CD4-positive, CD25-positive, alpha-beta regulatory T cell (primary cell): ENCODE measurements at regions not wholly inside any gene's neighbourhood (a gene's known extent, or its start where the extent isn't known, plus 50 kb on each side); places are given as distances from the start of the nearest gene placed in this dataset.

ENCODE experiments used
- ATAC-seq, 2 donors: fragments of 150-1000 bp; cut with Tn5 transposase; one replicate each; pipeline ENCODE4 v1.10.0; 2021; ENCODE audit warnings: low read depth in 2 of 2, moderate number of reproducible peaks in 2 of 2, moderate library complexity in 1 of 2
- DNase-seq, 3 donors: peaks; one replicate each; pipeline versions ENCODE4 v3.0.0 to v3.0.0-alpha.2; 2012 to 2022; ENCODE audit warnings: mixed read lengths in 1 of 3
- H3K27ac ChIP-seq: one replicate; pipeline ENCODE4 v1.7.0; 2013; ENCODE audit warnings: mild to moderate bottlenecking, low read length; ENCODE audit not compliant: insufficient read depth, poor library complexity, severe bottlenecking
- H3K27me3 ChIP-seq: one replicate; pipeline ENCODE4 v1.7.0; 2013; ENCODE audit warnings: low read length; ENCODE audit not compliant: control insufficient read depth, insufficient read depth
- H3K36me3 ChIP-seq: one replicate; pipeline ENCODE4 v1.7.0; 2013; ENCODE audit warnings: mild to moderate bottlenecking, low read length, moderate library complexity; ENCODE audit not compliant: control insufficient read depth, insufficient read depth
- H3K4me1 ChIP-seq: 2 replicates; pipeline ENCODE4 v1.7.0; 2013; ENCODE audit warnings: mild to moderate bottlenecking, low read length; ENCODE audit not compliant: insufficient read depth, control insufficient read depth, poor library complexity, severe bottlenecking
- H3K4me3 ChIP-seq: one replicate; pipeline ENCODE4 v1.7.0; 2013; ENCODE audit warnings: low read depth, mild to moderate bottlenecking, low read length, moderate library complexity
- H3K9me3 ChIP-seq, 2 experiments: 1 replicate in 1 of 2; 2 replicates in 1 of 2; pipeline ENCODE4 v1.7.0; 2013; ENCODE audit warnings: low read length in 2 of 2, mild to moderate bottlenecking in 1 of 2, moderate library complexity in 1 of 2; ENCODE audit not compliant: control insufficient read depth in 2 of 2
- H3K27ac Mint-ChIP-seq, 3 donors: one replicate each; pipeline ENCODE4 v1.8.0; 2020 to 2022; ENCODE audit warnings: mild to moderate bottlenecking in 3 of 3, mixed read lengths in 3 of 3, moderate library complexity in 2 of 3
- H3K27me3 Mint-ChIP-seq: one replicate; pipeline ENCODE4 v1.8.0; 2022; ENCODE audit warnings: mild to moderate bottlenecking, mixed read lengths
- H3K36me3 Mint-ChIP-seq: one replicate; pipeline ENCODE4 v1.8.0; 2020; ENCODE audit warnings: mixed read lengths
- H3K4me1 Mint-ChIP-seq, 4 donors: one replicate each; pipeline ENCODE4 v1.8.0; 2020 to 2022; ENCODE audit warnings: mixed read lengths in 4 of 4, mild to moderate bottlenecking in 1 of 4
- H3K4me3 Mint-ChIP-seq, 4 donors: one replicate each; pipeline ENCODE4 v1.8.0; 2020 to 2022; ENCODE audit warnings: mild to moderate bottlenecking in 4 of 4, mixed read lengths in 4 of 4, moderate library complexity in 3 of 4
- H3K9me3 Mint-ChIP-seq, 7 donors: one replicate each; pipeline ENCODE4 v1.8.0; 2020 to 2022; ENCODE audit warnings: mixed read lengths in 7 of 7, mild to moderate bottlenecking in 3 of 7, moderate library complexity in 2 of 7

- Mint-ChIP-seq H3K9me3 (peaks cover 0 to 7% (median 2%) of the 10 kb centered on the region in 7 donors), H3K4me1 (no peaks in the 10 kb centered on the region)
Observed at GRCh38 chr3:182045736-182046135, 334.0 kb downstream of the SOX2 start.

DNA sequence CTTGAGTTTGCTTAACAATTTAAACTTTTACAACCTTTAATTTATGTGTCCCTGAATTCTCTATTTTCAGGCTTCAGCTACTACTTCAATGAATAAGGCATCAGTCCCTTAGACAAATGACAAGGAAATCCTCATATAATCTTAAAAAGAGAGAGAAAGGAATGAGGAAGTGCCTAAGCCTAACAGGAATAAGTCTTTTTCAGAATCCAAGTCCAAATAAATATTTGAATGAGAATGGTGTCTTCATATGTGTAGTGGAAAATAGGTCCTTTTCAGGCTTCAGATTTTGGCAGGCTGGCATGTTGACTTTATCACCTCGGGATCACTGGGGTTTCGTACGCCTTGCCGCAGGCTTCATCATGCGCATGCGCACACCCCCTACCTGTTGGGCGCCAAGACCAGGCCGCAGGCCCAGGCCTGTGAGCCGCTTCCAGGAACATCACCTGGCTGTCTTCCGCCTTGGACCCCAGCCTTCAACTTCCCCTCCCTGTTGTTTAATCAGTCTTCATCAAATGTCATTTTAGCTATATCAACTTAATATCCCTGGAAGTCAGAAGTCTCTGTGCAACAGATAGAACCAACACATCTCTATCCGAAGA, 334.5 kb downstream of the SOX2 start:
- H3K9me3 Mint-ChIP-seq: peaks cover 0 to 7% (median 2%) of the 10 kb centered on the region in 7 donors
- no peaks in the 10 kb centered on the region for H3K4me1 Mint-ChIP-seq
- no peak overlapping the region for H3K4me3 Mint-ChIP-seq
- Histone ChIP-seq H3K4me3 (no peak overlapping the region), H3K27me3 (no peaks in the 10 kb centered on the region), H3K4me1 (no peaks in the 10 kb centered on the region), H3K36me3 (no peaks in the 10 kb centered on the region), H3K27ac (no peak overlapping the region), H3K9me3 (no peaks in the 10 kb centered on the region)
- ATAC-seq (no peak), DNase-seq (no peak)
- no peak overlapping the region for H3K27ac Mint-ChIP-seq
- H3K36me3 Mint-ChIP-seq: no peaks in the 10 kb centered on the region
- no peaks in the 10 kb centered on the region for H3K27me3 Mint-ChIP-seq

More at GRCh38 chr3:182045736-182046135, 334.0 kb downstream of the SOX2 start:
- ATAC-seq (no peak), DNase-seq (no peak)
- Mint-ChIP-seq H3K4me3 (no peak overlapping the region), H3K27me3 (no peaks in the 10 kb centered on the region), H3K27ac (no peak overlapping the region), H3K36me3 (no peaks in the 10 kb centered on the region)
- Histone ChIP-seq H3K27ac (no peak overlapping the region), H3K27me3 (no peaks in the 10 kb centered on the region), H3K4me1 (no peaks in the 10 kb centered on the region), H3K4me3 (no peak overlapping the region), H3K9me3 (no peaks in the 10 kb centered on the region), H3K36me3 (no peaks in the 10 kb centered on the region)

DNA sequence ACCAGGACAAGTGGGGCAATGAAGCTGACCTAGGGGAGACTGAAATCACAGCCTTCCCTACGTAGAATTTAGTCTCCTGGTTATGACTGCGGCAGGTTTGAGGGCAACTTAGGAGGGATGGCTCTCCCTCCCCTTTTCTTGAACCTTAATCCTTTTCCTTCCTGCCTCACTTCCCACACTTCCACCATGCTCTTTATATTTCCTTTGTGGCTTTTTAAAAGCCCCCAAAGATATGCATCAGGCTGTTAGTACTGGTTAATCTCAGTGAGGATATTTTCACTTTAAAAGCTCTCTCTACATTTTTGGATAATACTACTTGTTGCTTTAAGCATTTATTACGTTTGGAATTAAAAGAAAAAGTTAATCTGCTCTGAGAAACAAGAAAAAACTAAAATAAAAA, 339.2 kb downstream of the SOX2 start:
- no peak overlapping the region for H3K27ac ChIP-seq
- ATAC-seq: no peak

GRCh38 chr3:182052332-182052731, 340.6 kb downstream of the SOX2 start:
- H3K9me3 ChIP-seq: no peaks in the 10 kb centered on the region
- no peak overlapping the region for H3K4me3 ChIP-seq
- no peak for DNase-seq
- H3K36me3 ChIP-seq: no peaks in the 10 kb centered on the region
- Mint-ChIP-seq H3K9me3 (peaks cover 0 to 5% (median 0%) of the 10 kb centered on the region in 7 donors), H3K36me3 (no peaks in the 10 kb centered on the region), H3K4me3 (no peak overlapping the region), H3K27me3 (no peaks in the 10 kb centered on the region), H3K27ac (no peak overlapping the region), H3K4me1 (no peaks in the 10 kb centered on the region)
- ATAC-seq: no peak
- H3K4me1 ChIP-seq: no peaks in the 10 kb centered on the region
- H3K27ac ChIP-seq: no peak overlapping the region
- no peaks in the 10 kb centered on the region for H3K27me3 ChIP-seq

More for the DNA sequence above, 339.2 kb downstream of the SOX2 start:
- Histone ChIP-seq H3K4me3 (no peak overlapping the region), H3K4me1 (no peaks in the 10 kb centered on the region), H3K9me3 (no peaks in the 10 kb centered on the region), H3K36me3 (no peaks in the 10 kb centered on the region), H3K27me3 (no peaks in the 10 kb centered on the region)
- DNase-seq: no peak
- no peaks in the 10 kb centered on the region for H3K27me3 Mint-ChIP-seq
- no peak overlapping the region for H3K27ac Mint-ChIP-seq
- H3K4me3 Mint-ChIP-seq: no peak overlapping the region
- no peaks in the 10 kb centered on the region for H3K36me3 Mint-ChIP-seq
- no peaks in the 10 kb centered on the region for H3K4me1 Mint-ChIP-seq
- peaks cover 0 to 5% (median 0%) of the 10 kb centered on the region in 7 donors for H3K9me3 Mint-ChIP-seq

- Mint-ChIP-seq H3K4me1 (no peaks in the 10 kb centered on the region), H3K36me3 (no peaks in the 10 kb centered on the region), H3K4me3 (no peak overlapping the region), H3K27ac (no peak overlapping the region), H3K9me3 (peaks cover 0 to 5% (median 0%) of the 10 kb centered on the region in 7 donors), H3K27me3 (no peaks in the 10 kb centered on the region)
- Histone ChIP-seq H3K9me3 (no peaks in the 10 kb centered on the region), H3K4me1 (no peaks in the 10 kb centered on the region), H3K4me3 (no peak overlapping the region), H3K27ac (no peak overlapping the region), H3K36me3 (no peaks in the 10 kb centered on the region), H3K27me3 (no peaks in the 10 kb centered on the region)
- DNase-seq (no peak), ATAC-seq (no peak)
Observed at GRCh38 chr3:182052757-182053156, 341.0 kb downstream of the SOX2 start.

GRCh38 chr3:182058488-182058887, 346.8 kb downstream of the SOX2 start:
- no peak for ATAC-seq
- peaks cover 0 to 5% (median 1%) of the 10 kb centered on the region in 7 donors for H3K9me3 Mint-ChIP-seq
- H3K36me3 Mint-ChIP-seq: no peaks in the 10 kb centered on the region
- H3K9me3 ChIP-seq: no peaks in the 10 kb centered on the region
- no peaks in the 10 kb centered on the region for H3K36me3 ChIP-seq
- no peaks in the 10 kb centered on the region for H3K27me3 ChIP-seq
- H3K4me1 ChIP-seq: no peaks in the 10 kb centered on the region
- no peak overlapping the region for H3K4me3 Mint-ChIP-seq
- H3K27ac ChIP-seq: no peak overlapping the region
- no peak for DNase-seq
- no peaks in the 10 kb centered on the region for H3K27me3 Mint-ChIP-seq
- H3K4me3 ChIP-seq: no peak overlapping the region
- no peak overlapping the region for H3K27ac Mint-ChIP-seq
- no peaks in the 10 kb centered on the region for H3K4me1 Mint-ChIP-seq

DNA sequence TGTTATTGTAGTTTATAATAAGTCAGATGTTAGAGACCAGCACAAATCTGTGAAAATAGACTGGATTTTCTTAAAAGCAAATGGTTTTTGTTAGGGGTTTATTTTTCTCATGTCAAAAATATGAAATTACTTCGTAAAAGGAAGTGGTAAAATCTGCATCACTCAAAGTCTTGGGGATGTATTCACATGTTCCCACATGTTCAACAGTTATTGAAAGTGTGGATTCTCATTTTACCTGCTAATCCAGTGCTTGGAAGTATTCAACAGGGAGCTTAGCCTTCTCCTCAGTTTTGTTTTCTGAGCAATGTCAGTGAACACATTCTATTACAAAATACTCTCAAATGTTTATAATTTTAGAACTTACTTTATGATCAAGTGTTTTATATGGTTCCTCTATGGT, 352.0 kb downstream of the SOX2 start:
- H3K4me1 ChIP-seq: no peaks in the 10 kb centered on the region
- no peaks in the 10 kb centered on the region for H3K36me3 Mint-ChIP-seq
- H3K36me3 ChIP-seq: no peaks in the 10 kb centered on the region
- ATAC-seq (no peak), DNase-seq (no peak)
- H3K4me3 ChIP-seq: no peak overlapping the region
- no peak overlapping the region for H3K27ac ChIP-seq
- no peaks in the 10 kb centered on the region for H3K9me3 ChIP-seq
- H3K4me1 Mint-ChIP-seq: no peaks in the 10 kb centered on the region
- H3K27me3 Mint-ChIP-seq: no peaks in the 10 kb centered on the region
- no peak overlapping the region for H3K27ac Mint-ChIP-seq
- H3K27me3 ChIP-seq: no peaks in the 10 kb centered on the region
- no peak overlapping the region for H3K4me3 Mint-ChIP-seq
- peaks cover 0 to 1% (median 0%) of the 10 kb centered on the region in 7 donors for H3K9me3 Mint-ChIP-seq

DNA sequence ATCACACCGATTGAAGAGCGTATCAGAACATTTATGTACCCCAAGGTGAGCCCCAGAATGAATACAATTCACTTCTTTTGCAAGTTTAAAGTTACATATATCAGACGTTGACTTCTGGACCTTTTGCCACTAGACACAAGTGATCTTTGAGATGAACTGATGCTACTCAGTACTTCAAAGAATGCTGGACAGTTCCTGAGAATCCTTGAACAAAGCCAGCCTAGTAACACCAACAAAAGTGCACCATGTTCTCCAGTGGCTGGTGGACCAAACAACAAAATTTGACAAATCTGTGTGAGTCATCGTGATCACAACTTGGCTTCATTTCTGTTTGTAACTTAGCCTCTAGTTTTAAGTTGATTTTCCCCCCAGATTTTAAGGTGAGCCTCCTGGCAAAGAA, 355.7 kb downstream of the SOX2 start:
- Mint-ChIP-seq H3K4me1 (no peaks in the 10 kb centered on the region), H3K27ac (no peak overlapping the region), H3K9me3 (peaks cover 0 to 4% (median 1%) of the 10 kb centered on the region in 7 donors), H3K36me3 (no peaks in the 10 kb centered on the region), H3K27me3 (no peaks in the 10 kb centered on the region), H3K4me3 (no peak overlapping the region)
- no peak for DNase-seq
- no peak overlapping the region for H3K4me3 ChIP-seq
- no peaks in the 10 kb centered on the region for H3K9me3 ChIP-seq
- no peaks in the 10 kb centered on the region for H3K27me3 ChIP-seq
- H3K36me3 ChIP-seq: no peaks in the 10 kb centered on the region
- no peak overlapping the region for H3K27ac ChIP-seq
- no peak for ATAC-seq
- H3K4me1 ChIP-seq: no peaks in the 10 kb centered on the region
